Astrocyte of the cerebellum (primary cell): ENCODE measurements at regions not wholly inside any gene's neighbourhood (a gene's known extent, or its start where the extent isn't known, plus 50 kb on each side); places are given as distances from the start of the nearest gene placed in this dataset.

Experiments used
- DNase-seq: peaks from one replicate; pipeline ENCODE4 v3.0.0-alpha.2; 2011; ENCODE audit warnings: low read depth
- H3K4me3 ChIP-seq: 2 replicates; pipeline ENCODE4 v1.5.1; 2011; ENCODE audit warnings: mild to moderate bottlenecking, low read depth, low read length, moderate library complexity
- in situ Hi-C: cut with HindIII; loops from 2 replicates; pipeline ENCODE4 v1.10.0; 2017; ENCODE audit warnings: low sequenced_read_pairs
- TF ChIP-seq, protein P1 (sequence below): IDR thresholded peaks from 2 replicates; pipeline ENCODE4 v1.5.1; 2012; ENCODE audit warnings: low read length, low read depth, moderate library complexity, mild to moderate bottlenecking; ENCODE audit errors: missing control alignments

DNA sequence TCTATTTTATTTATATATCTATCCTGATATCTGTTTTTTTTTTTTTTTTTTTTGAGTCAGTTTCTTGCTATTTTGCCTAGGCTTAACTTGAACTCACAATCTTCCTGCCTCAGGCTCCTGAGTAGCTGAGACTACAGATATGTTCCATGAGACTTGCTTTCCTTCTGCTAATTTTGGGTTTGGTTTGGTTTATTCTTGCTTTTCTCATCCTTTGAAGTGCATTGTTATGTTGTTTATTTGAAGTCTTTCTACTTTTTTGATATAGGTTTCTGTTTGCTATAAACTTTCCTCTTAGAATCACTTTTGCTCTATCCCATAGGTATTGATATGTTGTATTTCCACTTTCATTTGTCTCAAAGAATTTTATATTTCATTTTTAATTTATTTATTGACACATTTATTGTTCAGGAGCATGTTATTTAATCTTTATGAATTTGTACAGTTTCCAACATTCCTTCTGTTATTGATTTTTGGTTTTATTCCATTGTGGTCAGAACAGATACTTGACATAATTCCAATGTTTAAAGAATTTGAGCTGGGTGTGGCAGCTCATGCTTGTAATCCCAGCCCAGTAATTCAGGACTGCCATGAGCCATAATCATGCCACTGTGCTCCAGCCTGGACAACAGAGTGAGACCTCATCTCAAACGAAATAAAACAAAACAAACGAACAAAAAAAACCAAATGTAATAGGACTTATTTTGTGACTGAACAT, 62.3 kb upstream of the PLSCR4 start:
- peak; percentile 28 for DNase-seq
- TF ChIP-seq, protein P1, sequence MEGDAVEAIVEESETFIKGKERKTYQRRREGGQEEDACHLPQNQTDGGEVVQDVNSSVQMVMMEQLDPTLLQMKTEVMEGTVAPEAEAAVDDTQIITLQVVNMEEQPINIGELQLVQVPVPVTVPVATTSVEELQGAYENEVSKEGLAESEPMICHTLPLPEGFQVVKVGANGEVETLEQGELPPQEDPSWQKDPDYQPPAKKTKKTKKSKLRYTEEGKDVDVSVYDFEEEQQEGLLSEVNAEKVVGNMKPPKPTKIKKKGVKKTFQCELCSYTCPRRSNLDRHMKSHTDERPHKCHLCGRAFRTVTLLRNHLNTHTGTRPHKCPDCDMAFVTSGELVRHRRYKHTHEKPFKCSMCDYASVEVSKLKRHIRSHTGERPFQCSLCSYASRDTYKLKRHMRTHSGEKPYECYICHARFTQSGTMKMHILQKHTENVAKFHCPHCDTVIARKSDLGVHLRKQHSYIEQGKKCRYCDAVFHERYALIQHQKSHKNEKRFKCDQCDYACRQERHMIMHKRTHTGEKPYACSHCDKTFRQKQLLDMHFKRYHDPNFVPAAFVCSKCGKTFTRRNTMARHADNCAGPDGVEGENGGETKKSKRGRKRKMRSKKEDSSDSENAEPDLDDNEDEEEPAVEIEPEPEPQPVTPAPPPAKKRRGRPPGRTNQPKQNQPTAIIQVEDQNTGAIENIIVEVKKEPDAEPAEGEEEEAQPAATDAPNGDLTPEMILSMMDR = no peak
- in situ Hi-C loops = no loop called here
- no peak overlapping the region for H3K4me3 ChIP-seq

DNA sequence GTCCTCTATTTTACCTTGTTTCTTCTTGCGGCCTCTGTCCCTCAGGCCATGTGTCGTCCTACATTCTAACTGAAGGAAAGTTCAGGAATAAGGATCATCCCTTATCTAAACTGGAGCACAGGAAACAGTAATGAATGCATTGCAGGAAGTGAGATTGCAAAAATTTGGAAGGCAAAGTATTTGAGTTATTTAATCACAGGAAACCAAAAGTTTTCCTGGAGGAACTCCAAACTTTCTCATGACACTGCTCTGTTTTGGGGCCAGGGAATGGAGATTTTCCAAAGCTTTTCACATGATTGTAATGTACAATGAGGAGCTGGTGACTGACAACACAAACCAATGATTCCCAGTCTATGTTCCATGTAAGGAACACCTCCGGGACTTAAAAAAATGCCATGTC, 57.8 kb upstream of the PLSCR4 start:
- in situ Hi-C loops = no loop called here
- no peak overlapping the region for H3K4me3 ChIP-seq
- peak; percentile 66 for DNase-seq

DNA sequence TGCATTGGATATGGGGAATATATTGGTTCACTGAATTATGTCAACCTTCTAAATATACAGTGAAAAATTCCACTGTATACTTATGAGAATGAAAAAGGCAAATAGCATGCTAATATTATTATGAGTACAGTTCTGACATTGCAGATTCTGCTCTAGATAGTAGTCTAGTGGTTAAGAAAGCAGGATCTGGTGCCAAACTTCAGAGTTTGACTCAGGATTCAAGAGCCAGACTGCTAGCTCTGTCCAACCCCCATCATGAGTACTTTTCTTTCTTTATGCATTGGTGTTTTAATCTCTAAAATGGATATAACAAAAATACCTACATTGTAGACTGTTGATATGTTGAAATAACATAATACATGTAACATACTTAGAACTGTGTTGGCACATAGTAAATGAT, 57.3 kb upstream of the PLSCR4 start:
- DNase-seq = peak; percentile 67
- in situ Hi-C loops = no loop called here
- no peak overlapping the region for H3K4me3 ChIP-seq
- TF ChIP-seq, protein P1 = no peak

More for the DNA sequence above, 57.8 kb upstream of the PLSCR4 start:
- TF ChIP-seq, protein P1 = no peak

DNA sequence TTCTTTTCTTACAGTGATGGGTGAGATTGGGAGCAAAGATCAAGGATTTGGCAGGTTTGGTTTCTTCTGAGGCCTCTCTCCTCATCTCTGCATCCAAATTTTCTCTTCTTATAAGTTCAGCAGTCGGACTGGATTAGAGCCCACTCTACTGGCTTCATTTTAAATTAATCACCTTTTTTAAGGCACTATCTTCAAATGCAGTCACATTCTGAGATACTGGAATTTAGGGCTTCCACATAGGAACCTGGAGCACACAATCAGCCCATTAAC, 56.5 kb upstream of the PLSCR4 start:
- no peak overlapping the region for H3K4me3 ChIP-seq
- TF ChIP-seq, protein P1 = no peak
- in situ Hi-C loops = no loop called here
- DNase-seq = no peak

DNA sequence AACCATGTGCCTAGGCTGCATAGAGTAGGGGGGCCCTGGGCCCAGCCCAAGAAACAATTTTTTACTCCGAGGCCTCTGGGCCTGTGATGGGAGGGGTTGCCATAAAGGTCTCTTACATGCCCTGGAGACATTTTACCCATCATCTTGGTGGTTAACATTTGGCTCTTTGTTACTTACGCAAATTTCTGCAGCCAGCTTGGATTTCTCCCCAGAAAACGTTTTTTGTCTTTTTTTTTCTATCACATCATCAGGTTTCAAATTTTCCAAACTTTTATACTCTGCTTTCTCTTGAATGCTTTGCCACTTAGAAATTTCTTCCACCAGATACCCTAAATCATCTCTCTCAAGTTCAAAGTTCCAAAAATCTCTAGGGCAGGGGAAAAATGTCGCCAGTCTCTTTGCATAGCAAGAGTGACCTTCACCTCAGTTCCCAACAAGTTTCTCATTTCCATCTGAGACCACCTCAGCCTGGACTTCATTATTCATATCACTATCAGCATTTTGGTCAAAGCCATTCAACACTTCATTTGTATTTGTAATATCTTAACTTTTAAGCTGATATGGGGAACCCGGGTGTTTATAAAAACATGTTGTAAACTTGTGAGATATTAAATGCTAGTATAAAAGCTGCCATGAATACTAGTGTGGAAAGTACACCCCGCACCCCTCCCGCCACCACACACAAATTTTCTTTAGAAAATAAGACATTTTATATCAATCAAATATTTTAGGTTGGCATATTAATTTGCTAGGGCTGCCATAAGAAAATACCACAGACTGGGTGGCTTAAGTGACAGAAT, 56.0 kb upstream of the PLSCR4 start:
- TF ChIP-seq, protein P1 = no peak
- in situ Hi-C loops = no loop called here
- no peak overlapping the region for H3K4me3 ChIP-seq
- DNase-seq = no peak

DNA sequence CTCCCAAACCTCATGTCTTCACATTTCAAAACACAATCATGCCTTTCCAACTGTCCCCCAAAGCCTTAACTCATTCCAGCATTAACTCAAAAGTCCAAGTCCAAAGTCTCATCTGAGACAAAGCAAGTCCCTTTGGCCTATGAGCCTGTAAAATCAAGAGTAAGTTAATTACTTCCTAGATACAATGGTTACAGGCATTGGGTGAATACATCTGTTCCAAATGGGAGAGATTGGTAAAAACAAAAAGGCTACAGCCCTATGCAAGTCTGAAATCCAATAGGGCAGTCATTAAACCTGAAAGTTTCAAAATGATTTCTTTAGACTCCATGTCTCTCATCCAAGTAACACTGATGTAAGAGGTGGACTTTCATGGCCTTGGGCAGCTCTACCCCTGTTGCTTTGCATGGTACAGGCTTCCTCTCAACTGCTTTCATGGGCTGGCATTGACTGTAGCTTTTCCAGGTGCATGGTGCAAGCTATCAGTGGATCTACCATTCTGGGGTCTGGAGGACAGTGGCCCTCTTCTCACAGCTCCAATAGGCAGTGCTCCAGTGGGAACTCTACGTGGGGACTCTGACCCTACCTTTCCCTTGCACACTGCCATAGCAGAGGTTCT, 55.0 kb upstream of the PLSCR4 start:
- in situ Hi-C loops = no loop called here
- no peak overlapping the region for H3K4me3 ChIP-seq
- TF ChIP-seq, protein P1 = no peak
- DNase-seq = no peak
